ENCODE measurements at regions not wholly inside any gene's neighbourhood (a gene's known extent, or its start where the extent isn't known, plus 50 kb on each side); places are given as distances from the start of the nearest gene placed in this dataset.
"Not testable (repeated sequence)": the region's sequence is repeated elsewhere in the genome, so short reads cannot be mapped to it uniquely, and the experiment has no call there.

DNA sequence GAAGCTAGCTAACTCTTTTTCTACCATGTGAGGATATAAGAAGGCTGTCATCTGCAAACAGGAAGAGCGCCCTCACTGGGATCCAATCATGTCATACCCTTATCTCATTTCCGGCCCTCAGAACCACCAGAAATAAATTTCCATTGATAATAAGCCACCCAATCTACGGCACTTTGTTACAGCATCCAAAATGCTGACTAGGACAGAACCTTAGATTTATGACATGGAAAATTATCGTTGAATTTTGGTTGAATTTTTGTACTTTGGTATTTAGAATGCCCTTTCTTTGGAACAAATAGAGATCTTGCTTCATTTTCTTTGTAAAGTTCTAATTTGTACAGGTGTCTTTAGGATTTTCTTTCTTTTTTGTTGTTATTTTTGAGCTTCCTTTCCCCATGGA lies 53.3 kb upstream of the CYLC2 start:
- Histone ChIP-seq H3K27me3 (ENCODE audit: insufficient read depth, poor library complexity, severe bottlenecking) (no peaks in the 10 kb centered on the region), H3K4me3 (replicated peaks; ENCODE audit: insufficient read depth, low read length) (no peak overlapping the region), H3K27ac (replicated peaks) (no peak overlapping the region)
- no peak for TF ChIP-seq POLR2AphosphoS5 (IDR thresholded peaks at IDR 0.05; ENCODE audit: low read depth)
- TF ChIP-seq SPI1 (IDR thresholded peaks at IDR 0.05; ENCODE audit: borderline replicate concordance, low read depth), result no peak
- TF ChIP-seq, protein P1, sequence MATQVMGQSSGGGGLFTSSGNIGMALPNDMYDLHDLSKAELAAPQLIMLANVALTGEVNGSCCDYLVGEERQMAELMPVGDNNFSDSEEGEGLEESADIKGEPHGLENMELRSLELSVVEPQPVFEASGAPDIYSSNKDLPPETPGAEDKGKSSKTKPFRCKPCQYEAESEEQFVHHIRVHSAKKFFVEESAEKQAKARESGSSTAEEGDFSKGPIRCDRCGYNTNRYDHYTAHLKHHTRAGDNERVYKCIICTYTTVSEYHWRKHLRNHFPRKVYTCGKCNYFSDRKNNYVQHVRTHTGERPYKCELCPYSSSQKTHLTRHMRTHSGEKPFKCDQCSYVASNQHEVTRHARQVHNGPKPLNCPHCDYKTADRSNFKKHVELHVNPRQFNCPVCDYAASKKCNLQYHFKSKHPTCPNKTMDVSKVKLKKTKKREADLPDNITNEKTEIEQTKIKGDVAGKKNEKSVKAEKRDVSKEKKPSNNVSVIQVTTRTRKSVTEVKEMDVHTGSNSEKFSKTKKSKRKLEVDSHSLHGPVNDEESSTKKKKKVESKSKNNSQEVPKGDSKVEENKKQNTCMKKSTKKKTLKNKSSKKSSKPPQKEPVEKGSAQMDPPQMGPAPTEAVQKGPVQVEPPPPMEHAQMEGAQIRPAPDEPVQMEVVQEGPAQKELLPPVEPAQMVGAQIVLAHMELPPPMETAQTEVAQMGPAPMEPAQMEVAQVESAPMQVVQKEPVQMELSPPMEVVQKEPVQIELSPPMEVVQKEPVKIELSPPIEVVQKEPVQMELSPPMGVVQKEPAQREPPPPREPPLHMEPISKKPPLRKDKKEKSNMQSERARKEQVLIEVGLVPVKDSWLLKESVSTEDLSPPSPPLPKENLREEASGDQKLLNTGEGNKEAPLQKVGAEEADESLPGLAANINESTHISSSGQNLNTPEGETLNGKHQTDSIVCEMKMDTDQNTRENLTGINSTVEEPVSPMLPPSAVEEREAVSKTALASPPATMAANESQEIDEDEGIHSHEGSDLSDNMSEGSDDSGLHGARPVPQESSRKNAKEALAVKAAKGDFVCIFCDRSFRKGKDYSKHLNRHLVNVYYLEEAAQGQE (IDR thresholded peaks at IDR 0.05; ENCODE audit: insufficient replicate concordance, low read depth), result no peak
- TF ChIP-seq GABPA (IDR thresholded peaks at IDR 0.05; ENCODE audit: low read depth), result no peak
- no peak for DNase-seq (ENCODE audit: low read depth in 1 of 2, low spot score in 1 of 2)

DNA sequence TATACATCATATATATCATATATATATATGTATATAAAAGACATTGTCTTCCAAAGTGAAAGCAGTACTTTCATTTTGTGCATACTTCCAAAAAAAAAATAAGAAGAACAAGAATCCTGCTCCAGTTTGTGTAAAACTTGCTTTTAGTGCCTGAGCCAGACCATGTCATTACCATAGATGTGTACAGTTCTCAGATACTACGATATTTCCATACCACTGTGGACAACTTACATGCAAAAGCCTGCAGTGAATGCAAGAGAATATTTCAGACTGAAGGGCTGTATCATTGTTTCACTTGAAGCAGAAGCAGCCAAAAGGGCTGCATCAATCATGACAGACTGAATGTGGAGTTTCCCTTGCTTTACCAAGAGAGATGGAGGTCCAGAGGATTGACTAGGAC lies 72.6 kb upstream of the CYLC2 start:
- Histone ChIP-seq H3K27me3 (ENCODE audit: insufficient read depth, poor library complexity, severe bottlenecking) (no peaks in the 10 kb centered on the region), H3K27ac (replicated peaks) (no peak overlapping the region), H3K4me3 (replicated peaks; ENCODE audit: insufficient read depth, low read length) (no peak overlapping the region)
- TF ChIP-seq, protein P2, sequence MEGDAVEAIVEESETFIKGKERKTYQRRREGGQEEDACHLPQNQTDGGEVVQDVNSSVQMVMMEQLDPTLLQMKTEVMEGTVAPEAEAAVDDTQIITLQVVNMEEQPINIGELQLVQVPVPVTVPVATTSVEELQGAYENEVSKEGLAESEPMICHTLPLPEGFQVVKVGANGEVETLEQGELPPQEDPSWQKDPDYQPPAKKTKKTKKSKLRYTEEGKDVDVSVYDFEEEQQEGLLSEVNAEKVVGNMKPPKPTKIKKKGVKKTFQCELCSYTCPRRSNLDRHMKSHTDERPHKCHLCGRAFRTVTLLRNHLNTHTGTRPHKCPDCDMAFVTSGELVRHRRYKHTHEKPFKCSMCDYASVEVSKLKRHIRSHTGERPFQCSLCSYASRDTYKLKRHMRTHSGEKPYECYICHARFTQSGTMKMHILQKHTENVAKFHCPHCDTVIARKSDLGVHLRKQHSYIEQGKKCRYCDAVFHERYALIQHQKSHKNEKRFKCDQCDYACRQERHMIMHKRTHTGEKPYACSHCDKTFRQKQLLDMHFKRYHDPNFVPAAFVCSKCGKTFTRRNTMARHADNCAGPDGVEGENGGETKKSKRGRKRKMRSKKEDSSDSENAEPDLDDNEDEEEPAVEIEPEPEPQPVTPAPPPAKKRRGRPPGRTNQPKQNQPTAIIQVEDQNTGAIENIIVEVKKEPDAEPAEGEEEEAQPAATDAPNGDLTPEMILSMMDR (IDR thresholded peaks at IDR 0.05; ENCODE audit: insufficient read depth, low read length), result no peak
- TF ChIP-seq, protein P1 (IDR thresholded peaks at IDR 0.05; ENCODE audit: insufficient replicate concordance, low read depth), result no peak
- TF ChIP-seq POLR2AphosphoS5 (IDR thresholded peaks at IDR 0.05; ENCODE audit: low read depth) (no peak), SPI1 (IDR thresholded peaks at IDR 0.05; ENCODE audit: borderline replicate concordance, low read depth) (no peak), GABPA (IDR thresholded peaks at IDR 0.05; ENCODE audit: low read depth) (no peak)
- no peak for DNase-seq (ENCODE audit: low read depth in 1 of 2, low spot score in 1 of 2)

DNA sequence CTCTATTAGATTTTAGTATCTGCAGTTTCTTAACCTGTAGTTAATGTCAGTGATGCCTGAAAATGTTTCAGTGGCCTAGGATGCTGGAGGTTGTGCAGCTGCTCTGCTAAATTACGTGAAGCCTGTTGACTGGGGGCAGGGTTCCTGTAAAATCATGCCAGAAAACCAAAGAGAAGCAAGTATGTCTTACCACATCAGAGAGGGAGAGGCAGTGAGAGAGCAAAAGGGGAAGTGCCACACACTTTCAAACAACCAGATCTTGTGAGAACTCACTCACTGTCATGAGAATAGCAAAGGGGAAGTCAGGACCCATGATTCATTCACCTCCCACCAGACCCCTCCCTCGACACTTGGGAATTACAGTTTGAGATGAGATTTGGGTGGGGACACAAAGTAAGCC lies 83.9 kb upstream of the CYLC2 start:
- Histone ChIP-seq H3K27me3 (ENCODE audit: insufficient read depth, poor library complexity, severe bottlenecking) (no peaks in the 10 kb centered on the region), H3K27ac (replicated peaks) (no peak overlapping the region), H3K4me3 (replicated peaks; ENCODE audit: insufficient read depth, low read length) (no peak overlapping the region)
- DNase-seq (ENCODE audit: low read depth in 1 of 2, low spot score in 1 of 2), result peak; percentile 1 to 51
- TF ChIP-seq SPI1 (IDR thresholded peaks at IDR 0.05; ENCODE audit: borderline replicate concordance, low read depth) (peak; percentile 89), POLR2AphosphoS5 (IDR thresholded peaks at IDR 0.05; ENCODE audit: low read depth) (no peak), GABPA (IDR thresholded peaks at IDR 0.05; ENCODE audit: low read depth) (no peak)
- TF ChIP-seq, protein P1 (IDR thresholded peaks at IDR 0.05; ENCODE audit: insufficient replicate concordance, low read depth), result no peak
- TF ChIP-seq, protein P2 (IDR thresholded peaks at IDR 0.05; ENCODE audit: insufficient read depth, low read length), result no peak

DNA sequence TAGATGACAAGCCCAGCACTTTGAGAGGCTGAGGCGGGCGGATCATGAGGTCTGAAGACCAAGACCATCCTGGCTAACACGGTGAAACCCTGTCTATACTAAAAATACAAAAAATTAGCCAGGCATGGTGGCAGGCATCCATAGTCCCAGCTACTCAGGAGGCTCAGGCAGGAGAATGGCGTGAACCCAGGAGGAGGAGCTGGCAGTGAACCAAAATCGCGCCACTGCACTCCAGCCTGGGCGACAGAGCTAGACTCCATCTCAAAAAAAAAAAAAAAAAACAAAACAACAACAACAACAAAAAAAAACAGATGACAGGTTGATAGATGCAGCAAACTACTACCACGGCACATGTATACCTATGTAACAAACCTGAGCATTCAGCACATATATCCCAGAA lies 89.3 kb upstream of the CYLC2 start:
- H3K27me3 ChIP-seq (ENCODE audit: insufficient read depth, poor library complexity, severe bottlenecking); H3K27ac ChIP-seq (replicated peaks); DNase-seq (ENCODE audit: low read depth in 1 of 2, low spot score in 1 of 2); H3K4me3 ChIP-seq (replicated peaks; ENCODE audit: insufficient read depth, low read length): not testable (repeated sequence)
